ENCODE measurements at regions not wholly inside any gene's neighbourhood (a gene's known extent, or its start where the extent isn't known, plus 50 kb on each side); places are given as distances from the start of the nearest gene placed in this dataset.

- no peak for DNase-seq (ENCODE audit: extremely low spot score in 2 of 2)
- H3K4me1 ChIP-seq: no peaks in the 10 kb centered on the region
- TF ChIP-seq POLR2AphosphoS5 (IDR thresholded peaks at IDR 0.05; ENCODE audit: insufficient read depth in 1 of 2, low read depth in 1 of 2) (no peak), CTCF (IDR thresholded peaks at IDR 0.05) (no peak), POLR2A (IDR thresholded peaks at IDR 0.05) (no peak)
- H3K9me3 ChIP-seq: no peaks in the 10 kb centered on the region
- no peaks in the 10 kb centered on the region for H3K27me3 ChIP-seq
- no peaks in the 10 kb centered on the region for H3K36me3 ChIP-seq
- no peak overlapping the region for H3K27ac ChIP-seq
- no peak overlapping the region for H3K4me3 ChIP-seq
- intact Hi-C loops (cut with DNase I): no loop called here
Observed at GRCh38 chr6:66396549-66396948, 689.5 kb upstream of the EYS start.

GRCh38 chr6:66396145-66396544 is 689.1 kb upstream of the EYS start:
- Histone ChIP-seq H3K27me3 (no peaks in the 10 kb centered on the region), H3K36me3 (no peaks in the 10 kb centered on the region), H3K4me3 (no peak overlapping the region), H3K9me3 (no peaks in the 10 kb centered on the region), H3K4me1 (no peaks in the 10 kb centered on the region), H3K27ac (no peak overlapping the region)
- DNase-seq (ENCODE audit: extremely low spot score in 2 of 2): no peak
- TF ChIP-seq POLR2AphosphoS5 (IDR thresholded peaks at IDR 0.05; ENCODE audit: insufficient read depth in 1 of 2, low read depth in 1 of 2): no peak
- TF ChIP-seq CTCF (IDR thresholded peaks at IDR 0.05): no peak
- TF ChIP-seq POLR2A (IDR thresholded peaks at IDR 0.05): no peak
- intact Hi-C loops (cut with DNase I): no loop called here

DNA sequence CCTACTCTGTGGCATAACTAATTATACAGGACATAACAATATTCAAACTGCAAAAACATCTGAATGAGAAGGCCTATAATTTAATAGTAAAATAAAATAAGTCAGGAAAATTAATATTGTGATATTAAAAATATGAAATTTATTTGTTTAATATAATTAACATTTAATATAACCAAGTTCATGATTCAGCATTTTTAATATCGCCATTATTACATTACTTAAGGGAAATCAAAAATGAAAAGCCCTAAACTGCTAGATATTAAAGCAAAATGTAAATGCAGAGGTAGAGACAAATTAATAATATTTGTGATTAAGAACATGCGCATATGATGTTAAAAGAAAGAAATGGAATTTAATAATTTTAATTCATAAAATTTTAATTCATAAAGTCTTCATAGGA is 683.4 kb upstream of the EYS start:
- TF ChIP-seq CTCF (IDR thresholded peaks at IDR 0.05) (no peak), POLR2A (IDR thresholded peaks at IDR 0.05) (no peak), POLR2AphosphoS5 (IDR thresholded peaks at IDR 0.05; ENCODE audit: insufficient read depth in 1 of 2, low read depth in 1 of 2) (no peak)
- no peak for DNase-seq (ENCODE audit: extremely low spot score in 2 of 2)
- H3K27me3 ChIP-seq: no peaks in the 10 kb centered on the region
- H3K4me3 ChIP-seq: no peak overlapping the region
- no peak overlapping the region for H3K27ac ChIP-seq
- no peaks in the 10 kb centered on the region for H3K4me1 ChIP-seq
- no peaks in the 10 kb centered on the region for H3K36me3 ChIP-seq
- no peaks in the 10 kb centered on the region for H3K9me3 ChIP-seq
- intact Hi-C loops (cut with DNase I): no loop called here

- TF ChIP-seq POLR2AphosphoS5 (IDR thresholded peaks at IDR 0.05; ENCODE audit: insufficient read depth in 1 of 2, low read depth in 1 of 2): no peak
- TF ChIP-seq CTCF (IDR thresholded peaks at IDR 0.05): no peak
- no peak for TF ChIP-seq POLR2A (IDR thresholded peaks at IDR 0.05)
- no peaks in the 10 kb centered on the region for H3K27me3 ChIP-seq
- H3K4me1 ChIP-seq: no peaks in the 10 kb centered on the region
- H3K9me3 ChIP-seq: no peaks in the 10 kb centered on the region
- no peak for DNase-seq (ENCODE audit: extremely low spot score in 2 of 2)
- intact Hi-C loops (cut with DNase I): no loop called here
- no peaks in the 10 kb centered on the region for H3K36me3 ChIP-seq
- H3K27ac ChIP-seq: no peak overlapping the region
- H3K4me3 ChIP-seq: no peak overlapping the region
Observed at GRCh38 chr6:66376001-66376400, 669.0 kb upstream of the EYS start.

DNA sequence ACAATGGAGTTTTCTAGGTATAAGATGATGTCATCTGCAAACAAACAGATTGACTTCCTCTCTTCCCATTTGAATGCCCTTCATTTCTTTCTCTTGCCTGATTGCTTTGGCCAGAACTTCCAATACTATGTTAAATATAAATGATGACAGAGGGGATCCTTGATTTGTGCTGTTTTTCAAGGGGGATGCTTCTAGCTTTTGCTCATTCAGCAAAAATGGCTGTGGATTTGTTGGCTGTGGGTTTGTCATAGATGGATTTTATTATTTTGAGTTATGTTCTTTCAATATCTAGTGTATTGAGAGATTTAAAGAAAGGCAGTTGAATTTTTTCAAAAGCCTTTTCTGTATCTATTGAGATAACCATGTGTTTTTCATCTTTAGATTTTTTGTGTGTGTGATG is 662.4 kb upstream of the EYS start:
- intact Hi-C loops (cut with DNase I): no loop called here
- H3K27ac ChIP-seq: no peak overlapping the region

More for the DNA sequence above, 662.4 kb upstream of the EYS start:
- H3K4me3 ChIP-seq: no peak overlapping the region
- H3K27me3 ChIP-seq: no peaks in the 10 kb centered on the region
- DNase-seq (ENCODE audit: extremely low spot score in 2 of 2): no peak
- TF ChIP-seq POLR2AphosphoS5 (IDR thresholded peaks at IDR 0.05; ENCODE audit: insufficient read depth in 1 of 2, low read depth in 1 of 2) (no peak), CTCF (IDR thresholded peaks at IDR 0.05) (no peak), POLR2A (IDR thresholded peaks at IDR 0.05) (no peak)
- no peaks in the 10 kb centered on the region for H3K9me3 ChIP-seq
- H3K36me3 ChIP-seq: no peaks in the 10 kb centered on the region
- H3K4me1 ChIP-seq: no peaks in the 10 kb centered on the region

Measured in vagina (tissue), 2 donors.